NCI-H2081 (cell line): ENCODE measurements at regions not wholly inside any gene's neighbourhood (a gene's known extent, or its start where the extent isn't known, plus 50 kb on each side); places are given as distances from the start of the nearest gene placed in this dataset.

Source experiments
- DNase-seq, 2 experiments: peaks; one replicate each; lab custom pipeline; 2025; lab: John Stamatoyannopoulos, UW

DNA sequence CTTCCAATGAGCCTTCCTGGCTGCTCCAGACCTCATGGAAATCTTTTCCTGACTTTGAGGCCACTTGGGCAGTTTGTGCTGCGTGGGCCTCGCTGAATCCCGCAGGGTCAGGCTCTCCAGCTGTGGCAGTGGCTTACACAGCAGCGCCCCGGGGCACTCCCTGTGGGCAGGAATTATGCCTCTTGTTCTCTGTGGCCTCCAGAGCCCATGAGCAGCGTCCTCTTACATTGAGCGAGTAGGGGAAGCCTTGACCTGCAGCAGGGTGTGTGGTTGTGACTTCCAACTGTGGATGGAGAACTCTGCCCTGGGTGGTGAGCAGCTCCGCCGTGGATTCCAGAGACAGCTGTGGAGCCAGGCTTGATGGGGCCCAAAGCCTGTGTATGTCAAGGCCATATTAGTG, 180.8 kb downstream of the GLI2 start:
- no peak for DNase-seq

DNA sequence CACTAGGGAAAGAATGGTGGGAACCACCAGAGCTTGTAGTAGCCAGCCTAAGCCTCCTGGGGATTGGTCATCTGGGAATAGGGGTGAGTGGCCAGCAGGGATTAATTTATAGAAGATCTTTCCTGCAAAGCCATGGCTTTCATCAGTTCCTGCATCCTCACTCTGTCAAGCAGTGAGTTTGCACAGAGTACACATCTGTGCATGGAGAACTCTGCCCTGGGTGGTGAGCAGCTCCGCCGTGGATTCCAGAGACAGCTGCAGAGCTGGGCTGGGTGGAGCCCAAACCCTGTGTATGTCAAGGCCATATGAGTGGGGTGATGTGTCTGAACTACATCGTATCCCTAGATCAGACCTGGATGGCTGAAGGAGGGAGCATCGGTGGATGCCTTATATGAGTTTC, 182.2 kb downstream of the GLI2 start:
- DNase-seq: no peak

DNA sequence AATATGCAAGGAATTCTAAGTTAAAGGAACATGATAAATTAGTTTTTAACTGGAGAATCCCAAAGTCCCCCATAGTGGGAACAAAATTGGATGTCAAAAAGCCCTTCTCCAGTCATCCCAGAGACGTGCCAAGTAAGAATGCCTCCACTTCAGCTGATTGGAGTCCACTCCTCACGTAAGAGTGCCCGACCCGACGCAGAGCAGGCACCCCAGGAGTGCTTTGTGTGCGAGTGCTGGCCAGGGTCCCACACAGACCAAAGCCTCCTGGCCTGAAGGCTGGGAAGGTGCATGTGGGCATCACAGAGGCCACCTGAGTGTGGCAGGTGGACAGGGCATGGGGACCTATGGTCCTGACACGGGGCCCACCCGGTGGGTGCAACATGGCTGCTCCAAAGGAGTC, 183.5 kb downstream of the GLI2 start:
- no peak for DNase-seq

DNA sequence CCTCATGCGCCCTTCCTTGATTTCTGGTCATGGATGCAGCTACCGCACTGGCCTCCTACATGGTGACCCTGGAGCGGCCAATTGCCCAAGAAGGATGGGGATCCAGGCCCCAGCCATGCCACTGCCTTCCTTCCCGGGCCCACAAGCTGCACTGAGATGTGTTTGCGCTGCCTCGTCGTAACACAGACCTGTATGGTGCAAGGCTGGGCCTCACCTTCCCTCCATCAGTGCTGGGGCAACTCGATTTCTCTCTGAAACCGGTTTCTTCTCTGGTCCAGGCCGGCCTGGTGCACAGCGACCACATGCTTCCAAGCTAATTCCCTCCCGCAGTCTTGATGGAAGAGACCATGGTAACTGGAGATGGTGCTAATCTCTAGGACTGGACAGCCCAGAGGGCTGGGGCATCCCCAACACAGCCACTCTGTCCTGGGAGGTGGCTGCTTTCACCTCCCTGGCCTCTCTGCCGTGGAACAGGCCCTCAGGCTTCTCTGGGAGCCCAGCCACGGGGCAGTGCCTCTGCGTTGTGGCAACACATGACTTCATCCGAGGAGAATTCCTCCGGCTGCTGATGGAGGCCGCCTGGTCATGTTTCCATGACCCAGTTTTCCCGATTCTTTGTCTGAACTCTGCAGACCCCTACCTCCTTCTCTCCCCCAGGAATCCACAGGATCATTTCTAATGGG, 184.2 kb downstream of the GLI2 start:
- no peak for DNase-seq

DNA sequence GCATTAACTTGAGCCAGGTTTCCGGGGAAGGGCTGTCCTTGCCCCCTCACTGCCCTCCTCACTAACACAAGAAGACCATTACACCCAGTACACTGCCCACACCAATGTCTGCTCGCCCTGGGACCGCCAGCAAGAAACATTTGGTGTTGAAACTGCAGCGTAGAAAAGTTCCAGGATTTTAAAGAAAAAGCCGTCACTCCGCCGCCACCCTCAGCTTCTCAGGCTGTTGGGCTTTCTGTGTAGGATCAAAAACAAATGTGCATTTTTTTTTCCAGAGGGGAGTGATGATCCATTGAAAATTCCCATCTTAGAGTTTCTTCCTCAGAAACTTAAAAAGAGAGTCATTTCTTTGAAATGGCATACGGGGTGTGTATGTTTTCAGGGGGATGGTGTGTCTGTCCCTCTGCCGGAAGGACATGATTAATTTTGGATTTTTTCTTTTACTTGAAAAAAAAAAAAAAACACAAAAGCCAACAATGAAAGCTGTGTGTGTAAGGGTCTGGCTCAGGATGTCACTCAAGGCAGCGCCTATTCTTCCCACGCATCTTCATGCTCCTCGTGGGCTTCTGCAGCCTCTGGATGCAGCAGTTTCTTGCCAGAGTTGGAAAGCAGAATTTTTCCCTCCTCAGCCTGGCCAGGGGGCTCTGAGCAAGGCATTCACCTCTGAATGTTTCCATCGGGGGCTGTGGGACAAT, 184.9 kb downstream of the GLI2 start:
- DNase-seq: no peak

DNA sequence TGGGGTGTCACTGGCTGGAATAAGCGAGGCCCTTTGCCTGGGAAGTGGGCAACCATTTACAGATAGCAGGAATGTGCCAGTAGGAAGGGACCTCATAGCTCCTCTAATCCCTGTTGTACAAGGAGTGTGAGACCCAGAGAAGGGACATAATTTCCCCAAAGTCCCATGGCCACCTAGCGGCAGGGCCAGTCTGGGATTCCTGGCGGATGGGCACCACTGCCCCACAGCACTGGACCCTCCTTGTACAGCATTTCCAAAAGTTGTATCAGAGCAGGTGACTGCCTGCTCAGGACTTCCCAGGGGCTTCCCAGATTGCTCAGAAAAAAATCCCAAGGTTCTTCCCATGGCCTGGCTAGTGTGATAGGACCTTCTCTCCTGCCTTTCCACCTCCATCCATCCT, 185.8 kb downstream of the GLI2 start:
- DNase-seq: no peak

DNA sequence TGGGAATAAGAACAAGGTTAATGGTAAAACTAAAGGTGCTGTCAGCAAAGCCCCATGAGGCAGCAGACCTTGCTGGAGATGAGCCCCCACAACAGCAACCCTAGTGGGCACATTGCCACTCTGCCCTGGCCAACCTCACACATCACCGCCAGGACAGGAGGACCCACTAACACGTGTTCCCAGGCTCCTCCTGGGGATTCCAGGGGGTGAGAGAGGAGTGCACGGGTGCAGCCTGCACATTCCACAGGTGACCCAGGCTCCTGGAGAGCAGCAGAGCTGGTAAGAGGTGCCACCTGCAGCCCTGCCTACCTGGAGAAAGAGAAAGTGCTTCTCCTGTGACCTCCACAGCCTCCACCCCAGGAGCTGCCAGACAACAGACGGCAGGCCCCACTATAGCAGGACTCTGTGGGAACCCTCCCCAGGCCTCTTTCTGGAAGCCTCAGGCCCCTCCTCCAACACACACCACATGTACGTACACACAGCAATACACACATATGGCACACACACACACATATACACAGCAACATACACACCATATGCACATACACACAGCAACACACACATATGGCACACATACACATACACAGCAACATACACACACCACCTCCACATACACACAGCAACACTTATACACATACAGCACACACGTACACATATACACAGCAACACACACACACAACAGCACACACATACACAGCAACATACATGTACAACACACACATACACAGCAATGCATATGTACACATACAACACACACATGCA, 187.1 kb downstream of the GLI2 start:
- no peak for DNase-seq

DNA sequence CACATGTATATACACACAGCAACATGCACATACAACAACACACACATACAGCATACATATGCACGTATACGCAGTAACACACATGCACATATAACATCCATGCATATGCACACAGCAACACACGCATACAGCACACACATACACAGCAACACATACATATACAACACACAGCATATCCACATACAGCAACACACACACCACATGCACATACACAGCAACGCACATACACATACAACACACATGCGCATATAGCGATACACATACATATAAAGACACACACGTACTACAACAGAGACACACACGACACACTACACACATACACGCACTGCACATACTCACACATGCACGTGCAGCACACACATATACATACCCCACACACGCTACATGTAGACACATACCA, 187.8 kb downstream of the GLI2 start:
- DNase-seq: no peak

DNA sequence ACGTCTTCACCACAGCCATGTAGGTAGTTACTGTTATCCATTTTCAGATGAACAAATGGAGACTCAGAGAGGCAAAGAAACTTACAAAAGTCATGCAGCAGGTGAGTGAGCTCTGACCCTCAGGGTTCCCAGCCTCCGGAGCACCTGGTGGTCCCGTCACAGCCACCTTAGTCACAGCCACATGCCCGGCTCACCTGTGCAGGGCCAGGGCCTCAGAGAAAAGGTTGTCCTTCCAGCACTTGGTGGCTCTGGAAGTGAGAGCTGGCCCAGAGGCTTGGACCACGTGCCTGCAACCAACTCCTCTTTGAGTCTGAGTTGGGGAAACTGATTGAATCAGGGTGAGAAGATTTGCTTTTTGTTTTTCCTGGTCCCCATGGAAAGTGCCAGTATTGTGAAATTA, 189.3 kb downstream of the GLI2 start:
- no peak for DNase-seq

DNA sequence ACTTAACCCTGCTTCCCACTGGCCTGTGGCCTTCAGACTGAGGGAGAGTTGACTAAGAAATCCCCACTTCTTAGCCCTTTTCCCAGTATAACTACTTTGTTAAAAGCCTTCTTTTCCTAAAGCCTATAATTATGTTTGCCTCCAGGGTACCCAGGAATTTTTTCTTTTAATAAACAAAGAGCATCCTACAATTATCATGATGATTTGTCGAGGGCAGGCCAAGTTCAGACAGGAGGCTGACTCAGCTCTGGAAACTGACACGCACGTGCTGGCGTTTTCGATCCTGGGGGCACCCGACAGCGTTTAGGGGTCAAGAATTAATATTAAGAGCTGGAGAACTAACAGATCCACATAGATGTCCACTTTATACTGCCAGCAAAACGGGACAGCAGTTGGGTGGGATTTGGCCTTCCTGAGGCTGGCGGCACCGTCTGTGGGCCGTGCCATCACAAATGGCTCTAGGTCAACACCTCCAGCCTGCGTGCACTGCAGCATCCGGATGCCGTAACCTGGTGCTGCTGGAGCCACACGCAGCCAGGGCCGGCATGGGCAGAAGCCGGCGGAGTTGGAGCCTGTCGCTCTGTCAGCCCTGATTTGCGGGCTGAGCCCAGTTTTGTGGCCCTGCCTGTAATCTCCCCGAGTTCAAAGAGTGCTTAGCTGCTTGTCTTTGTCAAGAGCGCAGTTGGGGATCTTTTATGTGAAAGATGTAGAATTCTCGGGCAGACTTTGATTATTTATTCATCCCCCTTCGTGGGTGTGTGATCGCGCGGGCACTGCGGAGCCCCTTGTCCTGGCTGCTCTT, 191.0 kb downstream of the GLI2 start:
- no peak for DNase-seq

DNA sequence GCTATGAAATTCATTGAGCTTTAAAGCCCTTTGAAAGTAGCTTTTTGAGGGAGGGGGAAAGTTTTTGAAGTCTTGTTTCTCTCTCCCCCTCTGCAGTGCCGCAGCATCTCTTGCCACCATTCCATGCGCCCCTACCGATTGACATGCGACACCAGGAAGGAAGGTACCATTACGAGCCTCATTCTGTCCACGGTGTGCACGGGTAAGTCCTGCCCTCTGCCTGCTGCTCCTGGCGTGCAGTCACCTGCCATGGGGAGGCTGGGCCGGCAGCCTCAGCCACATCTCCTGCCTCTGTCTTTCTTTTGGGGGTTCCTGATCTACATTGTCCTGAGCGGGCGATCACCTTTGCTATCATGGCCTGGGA, 191.6 kb downstream of the GLI2 start:
- DNase-seq: no peak

DNA sequence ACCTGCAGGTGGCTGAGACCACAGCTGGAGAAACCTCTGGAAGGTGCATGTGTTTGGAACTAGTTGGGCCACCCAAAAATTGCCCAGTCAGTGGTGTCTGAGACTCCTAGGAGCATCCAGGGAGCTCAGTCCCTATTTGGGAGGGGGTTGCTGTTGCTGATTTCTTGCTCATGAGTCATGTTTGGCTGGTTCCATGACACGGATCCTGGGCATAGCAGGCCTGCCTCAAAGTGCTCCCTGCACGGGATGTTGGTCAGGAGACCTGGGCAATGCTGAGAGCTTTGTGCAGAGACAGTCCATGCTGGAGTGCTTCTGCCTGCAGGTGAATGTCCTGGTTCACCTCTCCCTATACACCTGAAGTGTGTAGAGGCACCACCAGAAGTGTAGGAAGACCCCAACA, 194.2 kb downstream of the GLI2 start:
- DNase-seq: no peak

DNA sequence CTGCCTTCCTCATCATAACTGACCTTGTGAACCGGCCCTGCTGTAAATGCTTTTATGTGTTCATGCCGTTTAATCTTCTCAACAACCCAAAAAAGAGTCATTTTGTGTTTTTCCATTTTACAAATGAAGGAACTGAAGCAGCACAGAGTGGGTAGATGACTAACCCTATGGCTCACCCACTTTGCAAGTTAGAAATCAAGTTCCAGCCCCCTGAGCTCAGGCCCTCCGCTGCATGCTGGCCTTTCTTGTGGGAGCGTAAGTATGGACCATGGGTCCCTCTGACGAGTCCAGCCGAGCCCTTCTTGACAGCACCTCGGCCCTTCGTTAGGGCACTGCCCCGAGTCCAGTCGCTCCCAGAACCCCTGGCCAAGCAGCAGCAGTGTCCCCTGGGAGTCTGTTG, 194.6 kb downstream of the GLI2 start:
- no peak for DNase-seq

DNA sequence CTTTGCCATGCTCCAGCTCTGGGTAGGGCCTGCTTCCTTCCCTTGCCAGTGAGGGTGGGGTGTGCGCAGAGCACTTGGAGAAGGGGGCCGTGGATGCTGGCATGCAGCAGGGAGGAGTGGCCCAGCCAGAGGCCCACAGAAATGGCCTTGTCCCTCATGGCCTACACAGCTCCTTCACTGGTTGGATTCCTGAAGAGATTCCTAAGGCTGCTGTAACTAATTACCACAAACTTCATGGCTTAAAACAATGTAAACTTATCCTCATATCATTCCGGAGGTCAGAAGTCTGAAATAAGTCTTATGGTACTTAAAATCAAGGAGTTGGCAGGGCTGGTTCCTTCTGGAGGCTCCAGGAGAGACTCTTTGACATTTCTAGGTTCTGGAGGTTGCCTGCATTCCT, 195.2 kb downstream of the GLI2 start:
- no peak for DNase-seq

DNA sequence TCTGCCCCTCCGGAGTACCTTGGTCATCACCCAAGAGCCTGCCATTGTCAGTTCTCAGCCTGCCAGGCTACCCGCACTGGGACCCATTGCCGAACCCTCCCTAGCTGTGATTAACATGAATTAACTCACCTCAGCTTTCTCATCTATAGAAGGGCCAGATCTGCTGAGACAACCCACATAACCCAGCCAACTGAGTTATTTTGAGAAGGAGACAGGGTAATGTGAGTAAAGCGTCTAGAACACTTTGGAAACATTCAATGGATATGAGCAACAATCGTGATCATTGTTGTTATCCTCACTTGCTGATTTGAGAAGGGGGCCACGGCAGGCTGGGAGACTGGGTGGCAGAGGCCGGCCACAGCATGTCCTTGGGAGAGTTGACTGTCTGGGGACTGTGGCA, 196.8 kb downstream of the GLI2 start:
- no peak for DNase-seq

DNA sequence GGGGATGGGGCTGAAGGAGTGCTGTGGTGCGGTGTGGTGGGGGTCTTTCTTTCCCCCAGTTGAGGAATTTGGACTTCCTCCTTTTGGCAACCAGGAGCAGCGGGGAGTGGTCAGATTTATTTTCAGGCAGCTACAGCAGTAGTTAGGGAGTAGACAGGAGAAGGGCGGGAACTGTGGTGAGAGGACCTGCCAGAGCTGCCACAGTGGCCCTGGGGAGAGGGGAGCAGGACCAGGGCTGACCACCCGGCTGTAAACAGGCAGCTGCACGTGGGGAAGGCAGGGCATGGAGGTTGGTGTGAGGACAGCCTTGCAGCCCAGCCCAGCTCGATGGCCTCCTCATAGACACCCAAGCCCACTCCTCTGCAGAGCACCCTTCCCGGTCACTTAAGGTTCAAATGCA, 197.2 kb downstream of the GLI2 start:
- no peak for DNase-seq

DNA sequence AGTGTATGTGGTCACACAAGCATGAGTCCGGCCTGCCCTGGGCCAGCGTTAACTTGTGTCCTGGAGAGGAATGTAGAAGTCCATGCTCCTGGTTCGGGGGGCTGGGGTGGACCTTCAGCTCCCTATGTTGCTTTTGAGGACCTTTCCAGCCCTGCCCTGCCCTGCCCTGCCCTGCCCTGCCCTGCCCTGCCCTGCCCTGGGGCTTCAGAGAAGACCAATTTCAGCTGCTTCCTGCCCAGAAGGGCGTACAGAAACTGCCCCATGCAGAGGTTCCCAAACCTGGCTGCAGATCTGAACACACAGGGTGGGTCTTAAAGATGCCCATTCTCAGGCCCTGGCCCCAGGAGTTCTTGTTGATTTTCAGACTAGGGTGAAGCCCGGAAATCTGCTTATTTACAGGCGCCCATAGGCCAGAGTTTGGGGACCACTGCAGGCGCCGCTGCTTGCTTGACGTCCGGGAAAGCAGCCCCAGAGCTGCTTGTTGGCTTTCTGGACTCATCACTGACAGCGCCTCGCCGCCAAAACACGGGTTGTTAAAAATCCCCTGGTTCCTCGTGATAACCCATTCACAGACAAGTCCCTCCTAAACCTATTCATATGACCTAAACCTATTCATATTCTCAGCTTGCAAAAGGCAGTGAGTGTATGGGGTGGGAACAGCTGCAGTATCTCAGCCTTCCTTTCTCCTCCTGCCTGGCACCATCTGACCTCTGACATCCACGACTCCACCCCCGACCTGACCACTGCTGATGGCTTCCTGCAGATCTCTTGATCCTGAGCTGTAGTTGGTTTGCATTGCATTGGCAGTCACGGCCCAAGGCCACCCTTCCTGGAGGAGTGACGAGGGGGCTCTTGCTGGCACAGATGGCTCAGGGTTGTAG, 198.3 kb downstream of the GLI2 start:
- DNase-seq: no peak

DNA sequence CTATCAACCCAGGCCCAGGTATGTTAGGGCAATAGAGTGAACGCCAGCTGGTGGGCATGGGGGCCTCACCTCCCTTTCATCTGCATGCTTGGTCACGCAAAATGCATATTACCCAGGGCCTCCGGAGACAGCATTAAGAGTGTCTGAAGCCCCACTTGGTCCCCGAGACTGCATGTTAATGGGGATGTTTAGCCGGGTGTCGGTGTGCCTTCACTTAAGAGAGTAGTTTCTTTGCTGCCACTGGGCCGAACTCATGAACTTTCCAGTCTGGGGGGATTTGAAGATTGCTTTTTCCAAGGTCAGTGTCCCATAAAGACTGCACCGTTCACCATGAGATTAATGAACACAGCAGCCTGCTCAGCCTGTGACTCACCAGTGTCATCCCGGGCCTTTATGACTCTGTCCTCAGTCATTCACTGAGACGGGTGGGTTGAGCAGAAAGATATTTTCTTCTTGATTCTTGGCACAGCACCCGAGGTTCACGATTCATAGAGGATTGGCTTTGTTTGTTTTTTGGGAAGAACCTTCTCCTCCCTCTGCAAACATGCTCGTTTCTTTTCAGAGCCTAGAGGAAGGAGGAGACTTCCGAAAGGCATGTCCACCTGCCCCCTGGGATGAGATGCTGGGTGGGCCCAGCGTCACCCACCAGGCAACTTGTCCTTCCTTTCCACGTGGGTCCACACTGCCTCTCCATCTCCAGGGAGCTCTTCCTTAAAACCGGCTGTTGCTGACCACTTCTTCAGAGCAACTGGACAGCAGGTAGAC, 199.1 kb downstream of the GLI2 start:
- DNase-seq: no peak

DNA sequence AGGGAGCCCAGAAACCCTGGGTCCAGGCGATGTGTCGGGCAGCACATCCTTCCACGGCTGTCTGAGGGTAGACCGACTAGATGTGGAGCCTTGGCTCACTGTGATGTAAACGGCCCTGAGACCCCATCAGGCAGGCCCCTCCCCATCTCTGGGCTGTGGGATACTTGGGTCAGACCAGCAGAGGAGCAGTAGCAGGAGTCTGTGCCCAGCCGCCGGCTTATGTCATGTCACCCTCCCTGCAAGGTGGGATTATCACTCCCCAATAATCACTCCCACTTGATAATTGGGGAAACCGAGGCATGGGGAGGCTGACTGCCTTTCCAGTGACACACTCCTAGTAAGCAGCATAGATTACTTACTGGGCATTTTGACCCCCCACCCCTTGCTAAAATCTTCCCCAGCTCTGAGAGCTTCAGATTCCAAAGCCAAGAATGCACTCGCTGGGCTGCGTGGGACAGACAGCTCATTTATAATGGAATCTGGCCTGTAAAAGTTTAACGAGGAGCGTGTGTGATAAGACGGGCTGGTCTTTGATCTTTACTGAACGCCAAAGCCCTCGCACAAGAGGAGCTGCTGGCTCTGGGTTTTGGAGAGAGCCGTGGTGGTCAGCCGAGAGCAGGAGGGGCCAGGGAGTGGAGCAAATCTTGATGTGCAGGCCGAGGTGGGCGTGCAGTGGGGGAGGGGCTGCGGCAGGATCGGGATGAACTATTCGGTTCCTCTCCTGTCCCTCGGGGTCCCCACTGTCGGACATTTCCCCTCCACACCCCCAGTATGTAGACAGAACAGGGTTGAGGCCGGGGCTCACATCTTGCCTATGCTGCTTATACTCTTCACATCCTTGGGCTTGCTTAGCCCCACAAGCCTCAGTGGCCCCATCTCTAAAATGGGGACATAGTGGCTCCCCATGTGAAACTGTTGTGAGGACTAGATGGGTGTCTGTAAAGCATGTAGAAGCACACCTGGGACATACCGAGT, 200.0 kb downstream of the GLI2 start:
- DNase-seq: no peak
